NB4 (cell line): ENCODE measurements at regions not wholly inside any gene's neighbourhood (a gene's known extent, or its start where the extent isn't known, plus 50 kb on each side); places are given as distances from the start of the nearest gene placed in this dataset.

Source experiments
- MYC ChIP-seq: IDR thresholded peaks from 2 replicates; pipeline ENCODE4 v1.6.1; 2011; ENCODE audit warnings: low read depth, low read length
- POLR2A ChIP-seq: IDR thresholded peaks from 2 replicates; pipeline ENCODE4 v1.6.1; 2011; ENCODE audit warnings: mild to moderate bottlenecking; ENCODE audit not compliant: insufficient read length; ENCODE audit errors: extremely low read depth
- TF ChIP-seq, protein P1 (sequence below): IDR thresholded peaks from one replicate; pipeline ENCODE4 v1.5.1; 2012; ENCODE audit warnings: low read depth, low read length
- TF ChIP-seq, protein P2 (sequence below): IDR thresholded peaks from 2 replicates; pipeline ENCODE4 v1.6.1; 2011; ENCODE audit warnings: low read depth, low read length

DNA sequence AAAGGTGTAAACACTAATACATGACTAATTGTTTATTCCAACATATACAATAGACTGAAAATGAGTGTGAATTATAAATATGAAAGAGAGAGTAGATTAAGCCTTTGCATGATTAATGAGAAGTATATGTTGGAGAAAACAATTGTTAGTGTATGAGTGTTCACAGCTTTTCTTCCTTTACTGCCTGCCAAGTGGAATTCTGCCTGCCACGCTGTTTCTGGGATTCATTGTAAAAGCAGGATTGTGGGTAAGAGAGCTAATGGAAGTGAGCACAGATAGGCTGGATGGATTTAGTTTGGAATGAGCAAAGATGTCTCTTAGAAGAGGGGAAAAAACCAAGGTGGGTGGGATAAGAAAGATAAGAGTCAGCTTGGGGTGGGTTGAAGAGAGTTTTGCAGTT, 129.6 kb upstream of the NMUR2 start:
- TF ChIP-seq, protein P1, sequence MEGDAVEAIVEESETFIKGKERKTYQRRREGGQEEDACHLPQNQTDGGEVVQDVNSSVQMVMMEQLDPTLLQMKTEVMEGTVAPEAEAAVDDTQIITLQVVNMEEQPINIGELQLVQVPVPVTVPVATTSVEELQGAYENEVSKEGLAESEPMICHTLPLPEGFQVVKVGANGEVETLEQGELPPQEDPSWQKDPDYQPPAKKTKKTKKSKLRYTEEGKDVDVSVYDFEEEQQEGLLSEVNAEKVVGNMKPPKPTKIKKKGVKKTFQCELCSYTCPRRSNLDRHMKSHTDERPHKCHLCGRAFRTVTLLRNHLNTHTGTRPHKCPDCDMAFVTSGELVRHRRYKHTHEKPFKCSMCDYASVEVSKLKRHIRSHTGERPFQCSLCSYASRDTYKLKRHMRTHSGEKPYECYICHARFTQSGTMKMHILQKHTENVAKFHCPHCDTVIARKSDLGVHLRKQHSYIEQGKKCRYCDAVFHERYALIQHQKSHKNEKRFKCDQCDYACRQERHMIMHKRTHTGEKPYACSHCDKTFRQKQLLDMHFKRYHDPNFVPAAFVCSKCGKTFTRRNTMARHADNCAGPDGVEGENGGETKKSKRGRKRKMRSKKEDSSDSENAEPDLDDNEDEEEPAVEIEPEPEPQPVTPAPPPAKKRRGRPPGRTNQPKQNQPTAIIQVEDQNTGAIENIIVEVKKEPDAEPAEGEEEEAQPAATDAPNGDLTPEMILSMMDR: no peak
- TF ChIP-seq POLR2A (no peak), MYC (no peak)
- TF ChIP-seq, protein P2, sequence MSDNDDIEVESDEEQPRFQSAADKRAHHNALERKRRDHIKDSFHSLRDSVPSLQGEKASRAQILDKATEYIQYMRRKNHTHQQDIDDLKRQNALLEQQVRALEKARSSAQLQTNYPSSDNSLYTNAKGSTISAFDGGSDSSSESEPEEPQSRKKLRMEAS: no peak
